ENCODE measurements at regions not wholly inside any gene's neighbourhood (a gene's known extent, or its start where the extent isn't known, plus 50 kb on each side); places are given as distances from the start of the nearest gene placed in this dataset.
"Not testable (repeated sequence)": the region's sequence is repeated elsewhere in the genome, so short reads cannot be mapped to it uniquely, and the experiment has no call there.

GRCh38 chr18:10086458-10087210, 172.8 kb downstream of the VAPA start:
- DNase-seq: no peak

GRCh38 chr18:10088734-10089133, 174.9 kb downstream of the VAPA start:
- no peak for DNase-seq

GRCh38 chr18:10089881-10090280, 176.1 kb downstream of the VAPA start:
- no peak for DNase-seq

- DNase-seq: no peak
These were observed 176.9 kb downstream of the VAPA start for GRCh38 chr18:10090668-10091067.

- DNase-seq: no peak
These were observed 179.6 kb downstream of the VAPA start for GRCh38 chr18:10093445-10093844.

GRCh38 chr18:10094154-10094553, 180.3 kb downstream of the VAPA start:
- DNase-seq: no peak

GRCh38 chr18:10094655-10095054, 180.8 kb downstream of the VAPA start:
- no peak for DNase-seq

- DNase-seq: no peak
These were observed 181.5 kb downstream of the VAPA start for GRCh38 chr18:10095356-10095755.

GRCh38 chr18:10099539-10100140, 185.8 kb downstream of the VAPA start:
- DNase-seq: no peak

- no peak for DNase-seq
These were observed 186.4 kb downstream of the VAPA start for GRCh38 chr18:10100196-10100595.

- no peak for DNase-seq
These were observed 187.3 kb downstream of the VAPA start for GRCh38 chr18:10100941-10101701.

- DNase-seq: no peak
These were observed 187.9 kb downstream of the VAPA start for GRCh38 chr18:10101729-10102128.

GRCh38 chr18:10105118-10105517, 191.3 kb downstream of the VAPA start:
- not testable (repeated sequence) for DNase-seq

- DNase-seq: no peak
These were observed 197.4 kb downstream of the VAPA start for GRCh38 chr18:10111191-10111590.

GRCh38 chr18:10111944-10112343, 198.1 kb downstream of the VAPA start:
- no peak for DNase-seq

GRCh38 chr18:10113121-10114022, 199.6 kb downstream of the VAPA start:
- DNase-seq: no peak

- DNase-seq: no peak
These were observed 201.1 kb downstream of the VAPA start for GRCh38 chr18:10114717-10115463.

GRCh38 chr18:10116574-10116973, 202.8 kb downstream of the VAPA start:
- DNase-seq: no peak

- DNase-seq: no peak
These were observed 205.7 kb downstream of the VAPA start for GRCh38 chr18:10119528-10119927.

- DNase-seq: no peak
These were observed 206.2 kb downstream of the VAPA start for GRCh38 chr18:10119991-10120390.

GRCh38 chr18:10120622-10121021, 206.8 kb downstream of the VAPA start:
- DNase-seq: no peak

- no peak for DNase-seq
These were observed 207.2 kb downstream of the VAPA start for GRCh38 chr18:10121028-10121427.
